Activated CD8-positive, alpha-beta memory T cell treated with anti-CD3 and anti-CD28 coated beads for 24 hours (primary cell): ENCODE measurements at regions not wholly inside any gene's neighbourhood (a gene's known extent, or its start where the extent isn't known, plus 50 kb on each side); places are given as distances from the start of the nearest gene placed in this dataset.

Experiments used
- DNase-seq: peaks from one replicate; pipeline ENCODE4 v3.0.0-alpha.2; 2020

DNA sequence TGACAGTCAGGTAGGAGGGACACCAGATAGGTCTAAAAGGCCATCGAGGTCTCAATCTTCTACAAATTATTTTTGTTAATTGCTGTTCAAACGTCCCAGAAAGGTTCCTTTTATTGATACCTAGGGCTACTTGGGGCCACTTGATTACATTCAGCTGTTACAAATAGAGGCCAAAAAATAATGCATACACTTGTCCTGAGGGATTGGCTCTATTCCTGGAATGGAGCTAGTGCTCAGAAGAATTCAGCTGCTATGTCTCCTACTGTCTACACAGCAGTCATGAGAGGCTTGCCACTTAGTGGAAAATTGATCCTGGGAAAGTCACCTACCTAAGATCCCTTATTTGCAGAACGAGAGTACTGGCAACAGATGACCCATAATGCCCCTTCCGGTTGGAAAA lies 498.3 kb downstream of the ADGRL2 start:
- DNase-seq, result no peak

DNA sequence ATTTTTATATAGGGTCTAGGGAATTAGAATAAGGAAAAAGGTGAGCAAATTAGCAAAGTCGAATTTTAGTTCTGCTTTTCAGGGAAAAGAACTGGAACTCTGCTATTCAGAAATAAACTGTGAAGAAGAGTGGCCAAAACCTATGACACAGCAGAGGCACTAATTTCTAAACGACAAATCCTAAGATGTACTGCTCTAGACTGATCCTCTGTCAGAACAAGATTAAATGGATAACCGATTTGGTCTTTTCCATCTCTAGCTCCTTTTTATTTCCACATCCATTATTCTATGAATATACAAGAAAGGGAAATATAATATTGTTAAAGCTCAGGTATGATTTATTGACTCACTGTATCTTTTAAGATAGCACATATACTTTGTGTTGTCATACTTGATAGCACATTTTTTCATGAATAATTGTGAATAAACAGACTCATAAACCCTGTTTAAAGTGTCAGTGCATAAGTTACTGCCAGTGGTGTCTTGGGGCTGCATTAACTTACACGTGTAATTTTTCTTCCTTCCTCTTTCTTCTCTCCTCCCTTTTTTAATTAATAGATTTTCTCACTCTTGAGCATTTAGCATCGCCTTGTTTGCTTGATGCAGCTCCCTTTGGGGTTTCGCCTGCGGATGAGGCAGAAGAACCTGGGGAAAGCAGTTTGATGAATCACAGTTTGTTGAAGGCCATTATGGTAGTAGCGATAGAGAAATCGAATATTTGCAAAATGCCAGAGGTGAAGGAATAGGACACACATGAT lies 496.6 kb downstream of the ADGRL2 start:
- no peak for DNase-seq

DNA sequence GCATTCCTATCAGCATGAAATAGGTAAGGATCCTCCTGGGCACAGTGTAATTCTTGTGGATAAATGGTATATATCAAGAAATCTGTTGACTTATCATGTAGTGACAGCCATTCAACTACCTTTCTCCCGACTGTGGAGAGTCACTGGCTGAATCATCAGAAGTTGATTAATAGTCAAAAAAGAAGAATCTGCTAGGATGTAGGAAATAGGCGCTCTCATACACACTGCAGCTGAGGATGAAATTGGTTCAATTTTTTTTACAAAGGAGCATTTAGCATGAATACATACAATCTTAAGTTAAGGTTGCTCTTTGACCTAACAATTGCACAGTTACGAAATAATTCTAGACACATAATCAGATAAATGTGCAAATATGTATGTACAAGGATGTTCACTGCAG lies 486.8 kb downstream of the ADGRL2 start:
- DNase-seq, result no peak

GRCh38 chr1:82284213-82284612 lies 483.5 kb downstream of the ADGRL2 start:
- DNase-seq, result no peak

DNA sequence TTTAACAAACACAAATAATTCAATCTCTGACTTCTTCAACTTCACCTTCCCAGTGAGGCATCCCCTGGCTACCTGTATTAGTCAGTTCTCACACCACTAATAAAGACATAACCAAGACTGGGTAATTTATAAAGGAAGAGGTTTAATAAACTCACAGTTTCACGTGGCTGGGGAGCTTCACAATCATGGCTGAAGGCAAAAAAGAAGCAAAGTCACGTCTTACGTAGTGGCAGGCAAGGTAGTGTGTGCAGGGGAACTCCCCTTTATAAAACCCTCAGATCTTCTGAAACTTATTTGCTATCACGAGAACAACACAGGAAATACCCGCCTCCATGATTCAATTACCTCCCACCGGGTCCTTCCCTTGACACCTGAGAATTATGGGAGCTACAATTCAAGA lies 478.5 kb downstream of the ADGRL2 start:
- DNase-seq, result no peak

DNA sequence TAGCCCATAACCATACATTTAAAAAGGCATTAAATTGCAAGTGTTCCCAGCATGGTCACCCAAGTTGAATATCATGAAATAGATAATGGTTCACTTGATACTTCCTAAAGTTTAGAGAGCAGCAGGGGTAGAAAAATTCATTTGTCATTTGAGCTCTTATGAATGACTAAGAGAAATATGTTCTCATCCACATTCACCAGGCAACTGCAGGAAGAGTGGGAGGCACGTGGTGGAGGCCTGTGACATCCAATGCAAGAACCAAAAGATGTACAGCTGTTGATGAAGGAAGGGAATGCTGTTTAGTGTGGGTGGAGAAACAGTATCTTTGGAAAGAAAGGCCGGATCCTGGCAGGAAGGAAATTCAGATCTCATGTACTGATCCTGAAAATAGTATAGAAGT lies 473.1 kb downstream of the ADGRL2 start:
- no peak for DNase-seq

GRCh38 chr1:82269431-82269830 lies 468.7 kb downstream of the ADGRL2 start:
- DNase-seq, result no peak

GRCh38 chr1:82268826-82269225 lies 468.1 kb downstream of the ADGRL2 start:
- no peak for DNase-seq

DNA sequence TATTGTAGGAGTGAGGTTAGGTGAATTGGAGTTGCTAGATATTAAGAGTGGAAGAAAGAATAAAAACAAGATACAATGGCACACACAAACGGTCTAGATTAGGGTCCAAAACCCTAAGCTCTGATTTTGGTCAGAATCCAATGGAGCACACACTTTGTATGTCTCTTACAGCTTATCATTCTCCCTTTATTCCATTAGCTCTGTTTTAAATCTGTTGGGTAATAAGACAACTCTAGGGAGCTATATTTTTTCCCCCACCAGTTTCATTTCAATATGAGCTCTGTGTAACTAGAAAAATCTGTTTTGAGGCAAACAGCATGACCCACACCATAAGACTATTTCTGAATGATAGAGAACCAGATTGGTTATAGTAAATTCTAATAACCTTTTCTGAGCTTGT lies 465.6 kb downstream of the ADGRL2 start:
- no peak for DNase-seq

GRCh38 chr1:82265436-82265835 lies 464.7 kb downstream of the ADGRL2 start:
- no peak for DNase-seq

GRCh38 chr1:82264802-82265201 lies 464.1 kb downstream of the ADGRL2 start:
- no peak for DNase-seq

- no peak for DNase-seq
These were observed 462.7 kb downstream of the ADGRL2 start for GRCh38 chr1:82263396-82263795.

DNA sequence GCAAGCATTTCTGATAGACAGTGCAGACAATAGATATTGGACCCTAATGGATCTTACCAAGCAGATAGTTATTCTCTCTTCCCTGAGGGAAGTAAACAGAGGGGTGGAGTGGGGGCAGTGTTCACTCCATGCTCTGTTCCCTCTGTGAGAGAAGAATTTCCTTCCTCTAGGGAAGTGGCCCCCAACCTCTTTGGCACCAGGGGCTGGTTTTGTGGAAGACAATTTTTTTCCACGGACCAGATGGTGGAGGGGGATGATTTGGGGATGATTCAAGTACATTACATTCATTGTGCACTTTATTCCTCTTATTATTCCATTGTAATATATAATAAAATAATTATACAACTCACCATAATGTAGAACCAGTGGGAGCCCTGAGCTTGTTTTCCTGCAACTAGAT lies 459.9 kb downstream of the ADGRL2 start:
- no peak for DNase-seq

GRCh38 chr1:82260051-82260450 lies 459.3 kb downstream of the ADGRL2 start:
- DNase-seq, result no peak

- DNase-seq, result no peak
These were observed 458.2 kb downstream of the ADGRL2 start for GRCh38 chr1:82258887-82259286.

DNA sequence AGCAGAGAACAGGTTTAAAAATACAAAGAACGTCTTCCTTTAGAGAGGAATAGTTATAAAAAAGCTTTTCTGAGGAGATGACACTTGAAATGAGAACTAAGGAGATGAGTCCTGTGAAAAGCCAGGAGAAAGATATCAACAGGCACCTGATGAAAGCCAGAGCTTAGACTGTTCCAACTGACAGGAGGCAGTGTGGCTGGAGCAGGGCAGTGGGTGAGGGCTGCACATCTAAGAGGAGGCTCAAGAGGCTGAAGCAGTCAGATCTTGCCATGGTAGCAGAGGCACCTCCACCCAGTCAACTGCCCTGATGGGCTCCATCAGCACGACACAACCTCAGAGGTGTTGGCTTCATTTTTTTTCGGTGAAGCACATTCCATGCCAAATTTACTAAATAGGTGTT lies 445.3 kb downstream of the ADGRL2 start:
- no peak for DNase-seq

- no peak for DNase-seq
These were observed 444.7 kb downstream of the ADGRL2 start for GRCh38 chr1:82245345-82246014.

- no peak for DNase-seq
These were observed 439.8 kb downstream of the ADGRL2 start for GRCh38 chr1:82240571-82240970.

DNA sequence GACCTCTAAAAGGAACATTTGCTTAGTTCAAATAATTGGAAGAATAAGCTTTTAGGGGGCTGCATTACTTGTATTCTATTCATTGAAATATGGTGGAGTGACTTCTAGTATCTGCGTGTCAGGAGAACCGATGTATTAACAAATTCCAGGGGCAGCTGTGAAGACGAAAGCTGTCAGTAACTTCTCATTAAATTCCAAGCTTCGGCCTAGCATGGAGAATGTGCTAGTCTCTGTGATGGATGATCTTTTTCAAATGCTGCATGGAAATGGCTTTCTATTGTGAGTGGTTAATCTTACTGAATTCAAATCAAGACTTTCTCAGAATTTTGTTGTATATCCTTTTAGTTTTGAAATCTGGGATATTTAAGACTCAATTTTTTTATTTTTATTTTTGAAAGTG lies 429.9 kb downstream of the ADGRL2 start:
- DNase-seq, result no peak

DNA sequence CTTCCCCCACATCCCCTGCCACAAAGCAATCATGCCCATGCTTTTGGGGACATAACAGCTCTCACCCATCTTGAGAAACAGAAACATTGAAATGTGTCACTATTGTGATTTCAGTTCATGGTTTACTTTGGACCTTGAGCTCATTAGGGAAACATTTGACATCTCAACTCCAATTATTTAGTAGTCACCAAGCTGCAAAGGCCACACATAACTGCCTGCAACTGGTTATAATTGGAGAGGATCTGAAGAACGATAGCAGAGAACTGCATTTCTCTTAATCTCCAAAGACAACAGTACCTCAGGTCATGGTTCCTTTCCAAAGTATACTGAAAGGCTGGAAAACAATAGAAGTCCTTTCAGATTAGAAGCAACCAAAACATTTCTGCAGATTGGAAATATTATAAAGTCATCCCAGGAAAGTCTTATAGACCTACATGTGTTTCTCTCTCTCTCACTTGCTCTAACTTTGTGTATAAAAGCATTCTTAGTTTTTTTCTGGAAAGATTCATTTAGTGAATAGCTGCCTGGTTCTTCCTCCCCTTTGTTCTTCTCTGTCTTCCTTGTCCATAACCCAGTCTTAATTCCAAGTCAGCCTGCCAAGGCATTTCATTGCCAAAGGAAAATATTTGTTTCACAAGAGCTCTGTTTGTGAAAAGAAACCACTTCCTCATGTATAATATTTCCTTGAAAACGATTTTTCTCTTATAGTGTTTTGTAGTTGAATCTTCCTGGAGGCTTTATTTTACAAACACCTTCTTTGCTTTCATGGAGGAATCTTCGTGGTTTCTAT lies 426.8 kb downstream of the ADGRL2 start:
- DNase-seq, result no peak

GRCh38 chr1:82226186-82226505 lies 425.4 kb downstream of the ADGRL2 start:
- DNase-seq, result no peak

- DNase-seq, result no peak
These were observed 424.9 kb downstream of the ADGRL2 start for GRCh38 chr1:82225421-82226185.

DNA sequence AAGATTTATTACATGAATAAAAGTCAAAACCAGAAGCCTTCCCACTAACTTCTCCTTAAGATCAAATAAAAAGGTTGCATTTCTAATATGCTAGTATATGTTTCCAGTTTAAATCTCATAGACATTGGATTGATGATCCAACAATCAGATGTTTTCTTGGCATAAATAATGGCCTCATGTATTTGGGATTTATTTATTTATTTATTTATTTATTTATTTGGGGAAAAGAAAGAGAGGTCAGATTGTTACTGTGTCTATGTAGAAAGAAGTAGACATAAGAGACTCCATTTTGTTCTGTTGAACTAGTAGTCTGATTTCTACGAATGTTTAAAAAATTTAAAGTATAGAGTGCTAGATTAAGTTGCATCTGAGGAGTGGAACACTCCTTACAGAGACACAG lies 422.4 kb downstream of the ADGRL2 start:
- DNase-seq, result no peak
